Fibroblast of villous mesenchyme (primary cell): ENCODE measurements at regions not wholly inside any gene's neighbourhood (a gene's known extent, or its start where the extent isn't known, plus 50 kb on each side); places are given as distances from the start of the nearest gene placed in this dataset.

ENCODE experiments used
- DNase-seq: peaks from one replicate; pipeline ENCODE4 v3.0.0-alpha.2; 2010; ENCODE audit warnings: low read depth
- H3K4me3 ChIP-seq: 2 replicates; pipeline ENCODE4 v1.5.1; 2011; ENCODE audit warnings: low read depth, mild to moderate bottlenecking, low read length
- CTCF ChIP-seq: IDR thresholded peaks from 2 replicates; pipeline ENCODE4 v1.5.1; 2012; ENCODE audit warnings: low read depth, mild to moderate bottlenecking, low read length; ENCODE audit not compliant: insufficient read depth

- no peak for TF ChIP-seq CTCF
- H3K4me3 ChIP-seq, result no peak overlapping the region
- DNase-seq, result no peak
Observed at GRCh38 chr14:58850011-58850410, 212.2 kb downstream of the DACT1 start.

- DNase-seq, result peak; percentile 38
- H3K4me3 ChIP-seq, result no peak overlapping the region
Observed at GRCh38 chr14:58861586-58861985, 223.8 kb downstream of the DACT1 start.

GRCh38 chr14:58862416-58863160 is 224.8 kb downstream of the DACT1 start:
- DNase-seq, result no peak
- no peak for TF ChIP-seq CTCF
- no peak overlapping the region for H3K4me3 ChIP-seq

More at GRCh38 chr14:58861586-58861985, 223.8 kb downstream of the DACT1 start:
- no peak for TF ChIP-seq CTCF

GRCh38 chr14:58863661-58864345 is 226.0 kb downstream of the DACT1 start:
- DNase-seq, result peak; percentile 67
- TF ChIP-seq CTCF, result no peak
- no peak overlapping the region for H3K4me3 ChIP-seq

GRCh38 chr14:58864751-58865513 is 227.2 kb downstream of the DACT1 start:
- TF ChIP-seq CTCF, result no peak
- no peak overlapping the region for H3K4me3 ChIP-seq
- DNase-seq, result peak; percentile 99

- no peak for TF ChIP-seq CTCF
- no peak overlapping the region for H3K4me3 ChIP-seq
- DNase-seq, result peak; percentile 90
Observed at GRCh38 chr14:58865514-58866281, 227.9 kb downstream of the DACT1 start.
